Activated CD4-positive, alpha-beta T cell treated with anti-CD3 and anti-CD28 coated beads, Interleukin-2, amount 50 U/mL, for 4 hours (primary cell): ENCODE measurements at regions not wholly inside any gene's neighbourhood (a gene's known extent, or its start where the extent isn't known, plus 50 kb on each side); places are given as distances from the start of the nearest gene placed in this dataset.

ENCODE experiments used
- DNase-seq, 2 experiments: peaks; one replicate each; pipeline ENCODE4 v3.0.0-alpha.2; 2020

DNA sequence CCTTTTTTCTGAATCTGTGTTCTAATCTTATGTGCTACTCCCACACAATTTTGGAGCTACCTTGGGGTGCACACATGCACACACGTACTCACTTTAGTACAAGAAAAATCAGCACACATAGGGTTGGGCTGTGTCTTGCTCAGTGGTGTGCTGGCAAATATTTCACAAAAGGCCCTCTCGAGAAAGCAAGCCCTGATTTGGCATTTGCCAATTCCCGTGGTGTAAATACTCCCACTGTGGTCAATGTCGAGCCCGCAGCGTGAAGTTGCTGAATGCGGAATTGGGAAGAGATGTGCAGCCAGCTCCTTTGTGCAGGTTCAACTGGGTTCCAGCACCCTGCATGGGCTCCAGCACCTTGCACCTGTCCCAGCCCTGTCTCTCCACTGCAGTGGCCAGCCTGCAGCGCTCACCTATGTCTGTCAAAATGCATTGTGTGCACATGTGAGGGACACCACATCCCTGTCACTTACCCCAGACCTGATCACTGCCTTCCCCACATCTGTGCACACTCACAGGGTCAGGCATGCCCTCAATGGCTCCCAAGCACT, 78.4 kb upstream of the WNT4 start:
- DNase-seq, result no peak

GRCh38 chr1:22222723-22223122, 79.8 kb upstream of the WNT4 start:
- no peak for DNase-seq

DNA sequence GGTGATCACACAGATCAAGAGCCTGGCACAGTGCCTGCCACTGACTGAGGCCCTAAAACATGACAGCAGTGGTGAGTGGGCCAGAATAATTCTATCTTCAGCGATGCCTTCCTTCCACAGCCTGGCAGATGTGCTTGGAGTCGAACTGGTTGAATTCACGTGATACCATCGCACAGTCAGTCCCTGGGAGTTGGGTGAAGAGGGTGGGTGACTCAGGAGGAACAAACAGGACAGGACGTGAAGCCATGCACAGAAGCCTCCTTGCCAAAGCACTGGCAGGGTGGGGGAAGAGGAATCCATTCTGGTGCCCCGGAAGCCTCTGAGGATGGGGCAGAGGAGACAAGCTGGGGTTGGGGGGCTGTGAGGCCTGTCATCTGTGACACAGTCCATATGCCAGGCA, 80.3 kb upstream of the WNT4 start:
- no peak for DNase-seq

- DNase-seq, result no peak
Measured at GRCh38 chr1:22224091-22224490, 81.2 kb upstream of the WNT4 start.

DNA sequence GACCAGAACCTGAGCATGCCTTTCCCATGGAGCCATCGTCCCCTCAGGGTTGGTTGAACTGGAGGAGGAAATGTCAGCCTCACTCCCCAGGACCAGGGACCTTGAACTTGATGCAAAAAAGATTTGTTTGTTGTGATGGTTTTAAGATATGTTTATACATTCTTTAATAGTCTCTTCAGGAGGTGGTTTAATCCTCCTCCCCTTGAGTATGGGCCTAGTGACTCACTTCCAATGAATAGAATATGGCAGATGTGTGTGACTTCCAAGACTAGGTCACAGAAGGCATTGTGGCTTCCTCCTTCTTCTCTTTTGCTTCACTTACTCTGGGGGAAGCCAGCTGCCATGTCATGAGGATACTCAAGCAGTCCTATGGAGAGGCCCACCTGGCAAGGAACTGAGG, 81.7 kb upstream of the WNT4 start:
- DNase-seq, result no peak

- no peak for DNase-seq
Measured at GRCh38 chr1:22225858-22226589, 83.1 kb upstream of the WNT4 start.

- DNase-seq, result no peak
Measured at GRCh38 chr1:22228074-22228473, 85.2 kb upstream of the WNT4 start.

DNA sequence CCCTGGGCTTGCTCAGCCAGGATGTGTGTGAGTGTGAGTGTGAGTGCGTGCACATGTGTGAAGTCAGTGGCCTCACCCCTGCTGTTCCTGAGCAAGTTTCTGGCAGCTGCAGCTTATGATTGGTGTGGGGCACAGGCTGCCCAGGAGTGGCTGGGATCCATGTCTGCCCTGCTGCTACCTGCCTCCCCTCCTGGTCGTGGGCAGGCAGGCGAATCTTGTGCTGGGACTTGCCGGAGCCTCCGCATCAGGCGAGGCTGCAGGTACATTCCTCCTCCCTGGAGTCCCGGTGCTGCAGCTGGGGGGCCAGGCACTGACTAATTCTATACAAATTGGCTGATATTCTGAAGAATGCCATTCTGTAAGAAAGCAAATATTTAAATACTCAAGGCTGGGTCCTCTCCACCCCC, 85.6 kb upstream of the WNT4 start:
- DNase-seq, result no peak

DNA sequence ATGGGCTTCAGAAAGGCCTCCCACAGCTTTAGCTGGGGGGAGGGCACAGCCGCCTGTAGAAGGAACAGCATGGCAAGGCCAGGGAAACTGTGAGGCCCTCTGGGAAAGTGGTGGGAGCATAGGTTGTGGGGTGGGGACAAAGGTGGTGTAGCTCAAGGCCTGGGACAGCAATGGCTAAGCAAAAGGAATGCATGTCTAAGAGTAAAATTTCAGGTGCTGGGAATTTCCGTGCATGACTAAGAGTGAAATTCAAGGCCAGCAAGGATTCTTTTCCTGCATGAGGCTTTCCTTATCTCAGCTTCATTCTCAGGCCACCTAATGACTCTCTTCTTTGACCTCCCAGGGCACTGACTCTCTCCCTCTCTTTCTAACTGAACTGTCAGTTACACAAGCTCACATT, 86.5 kb upstream of the WNT4 start:
- DNase-seq, result no peak

- DNase-seq, result no peak
Measured at GRCh38 chr1:22231068-22231593, 88.2 kb upstream of the WNT4 start.

- DNase-seq, result no peak
Measured at GRCh38 chr1:22231995-22232690, 89.2 kb upstream of the WNT4 start.

GRCh38 chr1:22233222-22233621, 90.3 kb upstream of the WNT4 start:
- no peak for DNase-seq

GRCh38 chr1:22234476-22235030, 91.7 kb upstream of the WNT4 start:
- no peak for DNase-seq

DNA sequence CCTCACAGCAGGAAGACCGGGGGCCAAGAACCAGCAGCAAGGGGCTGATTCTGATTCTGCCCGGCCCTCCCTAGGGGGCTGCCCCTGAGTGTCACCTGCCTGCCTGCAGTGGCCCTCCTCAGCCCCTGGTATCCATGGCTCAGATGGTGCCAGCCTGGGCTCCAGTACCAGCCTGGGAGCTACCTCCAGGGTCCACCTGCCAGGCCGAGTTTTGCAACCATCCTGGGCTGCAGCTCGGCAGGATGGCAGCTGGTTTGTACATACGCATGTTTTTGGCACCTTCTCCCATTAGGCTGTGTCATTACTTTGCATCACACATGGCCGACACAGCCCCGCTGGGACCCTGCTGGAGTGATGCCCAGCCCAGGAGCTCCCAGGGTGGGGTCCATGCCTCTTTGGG, 93.3 kb upstream of the WNT4 start:
- no peak for DNase-seq

- DNase-seq, result no peak
Measured at GRCh38 chr1:22236900-22237299, 94.0 kb upstream of the WNT4 start.

DNA sequence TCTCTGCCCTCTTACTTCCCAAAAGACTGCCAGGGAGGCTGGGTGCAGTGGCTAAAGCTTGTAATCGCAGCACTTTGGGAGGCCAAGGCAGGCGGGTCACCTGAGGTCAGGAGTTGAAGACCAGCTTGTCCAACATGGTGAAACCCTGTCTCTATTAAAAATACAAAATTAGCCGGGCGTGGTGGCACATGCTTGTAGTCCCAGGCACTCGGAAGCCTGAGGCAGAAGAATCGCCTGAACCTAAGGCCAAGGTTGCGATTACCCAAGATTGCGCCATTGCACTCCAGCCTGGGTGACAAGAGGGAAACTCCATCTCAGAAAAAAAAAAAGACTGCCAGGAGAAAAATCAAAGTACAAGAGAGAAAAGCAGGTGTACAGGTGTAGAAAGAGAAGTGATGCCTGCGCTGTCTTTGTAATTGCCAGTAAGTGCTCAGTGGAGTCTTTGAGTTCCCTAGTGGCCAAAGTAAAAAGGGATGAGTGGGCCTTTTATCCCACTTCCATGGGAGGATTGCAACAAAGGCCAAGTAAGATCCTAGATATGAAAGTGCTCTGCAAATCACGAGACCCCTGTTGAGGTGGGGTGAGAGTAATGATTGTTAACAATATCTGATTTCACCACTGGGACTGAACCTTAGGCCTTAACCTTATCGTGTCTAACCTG, 94.7 kb upstream of the WNT4 start:
- DNase-seq, result no peak

DNA sequence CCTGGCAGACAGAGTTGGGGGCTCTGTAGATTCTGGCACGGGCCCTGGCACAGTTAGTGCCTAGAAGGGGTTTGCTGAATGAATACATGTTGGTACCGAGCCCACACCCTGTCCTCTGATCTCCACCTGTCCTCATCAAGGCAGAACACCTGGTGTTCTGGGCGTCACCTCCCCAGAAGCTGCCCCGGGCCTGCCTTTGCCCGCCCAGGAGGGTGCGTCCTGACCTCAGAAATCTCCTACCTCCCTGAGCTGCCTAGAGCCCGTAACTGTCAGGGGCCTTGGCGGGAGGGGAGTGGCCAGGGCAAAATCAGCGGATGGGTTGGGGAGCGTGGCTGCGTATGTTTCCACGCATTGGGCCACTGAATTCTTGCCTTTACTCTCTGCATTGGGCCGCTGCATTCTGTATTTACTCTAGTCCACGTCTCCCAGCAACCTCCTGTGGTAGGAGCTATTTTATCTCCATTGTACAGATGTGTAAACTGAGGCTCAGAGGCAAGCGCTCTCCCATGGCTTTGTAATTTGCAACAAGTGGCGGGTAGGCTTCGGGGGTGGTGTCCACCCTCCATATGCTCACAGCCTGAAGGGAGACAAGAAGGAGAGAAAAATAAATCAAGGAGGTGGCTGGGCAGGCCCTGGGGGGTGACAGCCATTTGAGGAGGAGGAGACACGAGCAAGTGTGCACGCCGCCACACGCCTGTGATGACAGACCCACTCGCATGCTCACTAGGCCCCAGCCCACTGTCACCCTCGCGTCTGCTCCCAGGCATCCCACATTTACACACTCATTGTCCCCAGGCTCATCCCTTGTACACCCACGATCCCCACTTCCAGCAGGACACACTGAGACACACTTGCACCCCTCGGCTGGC, 95.7 kb upstream of the WNT4 start:
- no peak for DNase-seq

DNA sequence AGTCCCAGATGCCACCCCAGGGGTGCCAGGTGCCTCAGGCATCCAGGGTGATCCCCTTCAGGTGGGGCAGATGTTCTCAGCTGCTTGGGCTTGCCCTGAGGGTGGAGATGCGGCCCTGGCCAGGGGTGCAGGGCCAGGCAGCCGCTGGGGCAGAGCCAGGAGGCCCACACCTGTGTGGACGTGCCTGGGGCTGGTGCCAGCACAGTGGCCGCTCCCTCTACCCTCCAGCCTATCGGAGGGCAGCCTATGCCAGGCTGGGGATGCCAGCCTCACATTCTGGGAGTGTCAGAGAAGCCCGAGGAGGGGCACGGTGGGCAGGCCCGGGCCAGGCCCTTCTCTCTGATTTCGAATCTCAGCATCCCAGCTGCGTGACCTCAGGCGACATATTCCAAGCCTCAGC, 96.5 kb upstream of the WNT4 start:
- DNase-seq, result no peak

DNA sequence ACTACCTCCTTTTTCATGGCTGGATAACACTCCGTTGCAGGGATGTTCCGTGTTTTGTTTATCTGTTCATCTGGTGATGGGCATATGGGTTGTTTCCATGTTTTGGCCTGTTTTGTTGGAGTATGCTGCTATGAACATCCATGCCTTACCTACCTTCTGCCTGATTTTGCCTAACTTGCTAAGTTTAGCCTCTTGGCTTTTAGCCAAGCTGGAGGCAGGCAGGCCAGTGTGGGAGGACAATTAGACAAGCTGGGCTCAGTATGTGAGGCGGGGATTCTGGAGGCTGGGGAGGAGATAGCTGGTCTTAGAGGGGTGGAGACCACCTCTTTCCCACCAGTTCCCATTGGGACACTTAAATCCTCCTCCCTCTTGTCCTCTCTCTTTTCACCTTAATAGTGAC, 98.4 kb upstream of the WNT4 start:
- no peak for DNase-seq

- DNase-seq, result no peak
Measured at GRCh38 chr1:22241811-22242210, 98.9 kb upstream of the WNT4 start.

DNA sequence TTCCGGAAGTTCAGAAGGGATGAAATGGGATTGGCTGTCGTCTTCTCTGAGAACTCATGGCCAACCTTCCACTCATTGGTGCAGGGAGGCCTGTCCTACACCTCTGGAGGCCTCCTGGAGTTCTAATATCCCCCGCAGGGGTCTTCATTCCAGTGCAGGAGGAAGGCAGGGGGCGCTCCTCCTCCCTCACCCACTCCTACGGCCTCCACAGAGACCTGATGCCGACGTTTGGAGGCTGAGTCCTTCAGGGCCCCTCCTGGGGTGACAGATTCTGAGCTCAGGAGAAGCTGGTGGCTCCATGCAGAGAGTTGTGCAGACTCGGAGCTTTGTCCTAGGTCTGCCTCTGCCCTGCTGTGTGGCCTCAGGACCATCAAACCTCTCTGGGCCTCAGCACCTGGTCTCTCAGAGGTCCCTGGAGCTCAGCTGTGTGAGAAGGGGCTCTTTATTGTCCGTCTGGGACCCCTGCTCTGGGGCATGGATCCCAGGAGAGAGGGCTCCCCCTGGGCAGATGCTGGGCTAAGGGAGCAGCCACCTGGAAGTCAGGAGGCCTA, 102.3 kb upstream of the WNT4 start:
- no peak for DNase-seq

DNA sequence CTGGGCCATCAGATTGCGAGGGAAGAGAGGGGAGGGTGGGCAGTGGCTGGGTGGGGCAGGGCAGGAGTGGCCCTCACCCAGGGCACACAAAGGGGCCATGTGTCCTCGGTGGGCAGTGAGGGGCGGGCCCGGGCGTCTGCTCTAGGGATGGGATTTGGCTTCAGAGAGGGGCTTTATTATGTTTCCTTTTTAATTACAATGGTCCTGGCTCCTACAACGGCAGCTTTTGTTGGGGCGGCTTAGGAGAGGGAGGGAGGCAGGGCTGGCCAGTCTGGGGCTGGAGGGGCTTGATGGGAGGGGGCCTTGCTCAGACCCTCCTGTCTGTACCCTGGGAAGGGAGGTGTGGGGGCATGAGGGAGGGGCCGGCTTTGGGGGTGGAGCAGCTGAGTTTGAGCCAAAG, 102.8 kb upstream of the WNT4 start:
- DNase-seq, result no peak
